K562 (cell line): ENCODE measurements at regions not wholly inside any gene's neighbourhood (a gene's known extent, or its start where the extent isn't known, plus 50 kb on each side); places are given as distances from the start of the nearest gene placed in this dataset.

Source experiments
- ATAC-seq: fragments of 200-7000 bp; cut with Tn5 transposase; 3 replicates; pipeline ENCODE4 v1.9.1; 2020; ENCODE audit warnings: moderate library complexity
- BruUV-seq: library from RNA; stranded (reverse); fragments of 400-500 nt; replicated peaks from 2 replicates; lab custom pipeline; 2021; lab: Mats Ljungman, UMichigan
- CTCF ChIA-PET: fragments of 300-600 bp; formaldehyde crosslinking; extraction: SDS; loops from one replicate; lab custom pipeline; 2021; ENCODE audit warnings: low intra/inter-chr PET ratio; lab: Yijun Ruan, JAX
- POLR2A ChIA-PET: fragments of 300-600, 350-650 bp; sonication (Branson Sonifier 250); formaldehyde crosslinking; extraction: SDS; loops from one replicate; lab custom pipeline; 2021; ENCODE audit warnings: antibody characterized with exemption, inconsistent platforms; lab: Yijun Ruan, JAX
- DNase-seq, 4 experiments: peaks; one replicate each; pipeline versions ENCODE4 v3.0.0 to v3.0.0-alpha.2; 2011 to 2018; ENCODE audit warnings: low spot score in 3 of 4, mixed read lengths in 3 of 4; ENCODE audit errors: extremely low read depth in 1 of 4
- FAIRE-seq: peaks from 2 replicates; lab custom pipeline; 2011; peaks lifted over from hg19 to GRCh38; lab: Jason Lieb, UNC
- H2AFZ ChIP-seq: 2 replicates; pipeline ENCODE4 v1.6.0; 2011; ENCODE audit warnings: low read depth, low read length, control low read depth, inconsistent platforms
- H3K27ac ChIP-seq: fragments of 200-600 bp; 3 replicates; pipeline ENCODE4 v1.8.0; 2011; ENCODE audit warnings: low read depth, mild to moderate bottlenecking, control low read depth, inconsistent platforms, low read length, moderate library complexity, mixed read lengths; ENCODE audit errors: extremely low read depth
- H3K27me3 ChIP-seq, 2 experiments: fragments of 300-600 bp in 1 of 2; 2 replicates in 1 of 2; 3 replicates in 1 of 2; pipeline versions ENCODE4 v1.6.0 to v1.8.0; 2011; ENCODE audit warnings: inconsistent platforms in 2 of 2, low read length in 2 of 2, mild to moderate bottlenecking in 1 of 2, mixed read lengths in 1 of 2, moderate library complexity in 1 of 2; ENCODE audit not compliant: control insufficient read depth in 2 of 2, insufficient read depth in 2 of 2
- H3K36me3 ChIP-seq: fragments of 300-600 bp; 3 replicates; pipeline ENCODE4 v1.8.0; 2011; ENCODE audit warnings: mild to moderate bottlenecking, low read length, inconsistent platforms; ENCODE audit not compliant: control insufficient read depth, insufficient read depth
- H3K4me1 ChIP-seq, 2 experiments: fragments of 200-600 bp in 1 of 2; replicated peaks in 1 of 2; 2 replicates in 1 of 2; 3 replicates in 1 of 2; pipeline versions ENCODE4 v1.5.1 to v1.8.0; 2011; ENCODE audit warnings: inconsistent platforms in 2 of 2, low read length in 2 of 2, mild to moderate bottlenecking in 1 of 2, mixed read lengths in 1 of 2, moderate library complexity in 1 of 2; ENCODE audit not compliant: control insufficient read depth in 2 of 2, insufficient read depth in 2 of 2
- H3K4me2 ChIP-seq: 2 replicates; pipeline ENCODE4 v1.6.1; 2011; ENCODE audit warnings: low read length, control low read depth, inconsistent platforms, mixed read lengths; ENCODE audit not compliant: insufficient read depth
- H3K4me3 ChIP-seq: fragments of 200-600 bp; sonication (generic), shearing (Covaris generic); 2 replicates; pipeline ENCODE4 v1.5.1; 2016; ENCODE audit warnings: control low read depth, inconsistent platforms
- H3K79me2 ChIP-seq: fragments of 200-600 bp; 3 replicates; pipeline ENCODE4 v1.8.0; 2011; ENCODE audit warnings: low read length, inconsistent platforms; ENCODE audit not compliant: control insufficient read depth, insufficient read depth
- H3K9ac ChIP-seq, 2 experiments: 2 replicates each; pipeline versions ENCODE4 v1.6.0 to v1.6.1; 2011; ENCODE audit warnings: low read depth in 2 of 2, low read length in 2 of 2, control low read depth in 1 of 2, inconsistent platforms in 1 of 2, mild to moderate bottlenecking in 1 of 2, mixed read lengths in 1 of 2; ENCODE audit not compliant: insufficient read depth in 1 of 2
- H3K9me1 ChIP-seq: one replicate; pipeline ENCODE4 v1.6.0; 2011; ENCODE audit warnings: inconsistent platforms, mild to moderate bottlenecking, low read length, moderate library complexity; ENCODE audit not compliant: control insufficient read depth, insufficient read depth
- H3K9me3 ChIP-seq: replicated peaks from 2 replicates; pipeline ENCODE4 v1.5.1; 2011; ENCODE audit warnings: low read depth, low read length, inconsistent platforms; ENCODE audit not compliant: control insufficient read depth, insufficient read depth
- H4K20me1 ChIP-seq: replicated peaks from 2 replicates; pipeline ENCODE4 v1.6.1; 2011; ENCODE audit warnings: low read length, inconsistent platforms, mixed read lengths; ENCODE audit not compliant: control insufficient read depth, insufficient read depth
- CTBP1 ChIP-seq: fragments of 450-650 bp; IDR thresholded peaks from 2 replicates; pipeline ENCODE4 v1.6.1; 2016; ENCODE audit warnings: borderline replicate concordance
- EZH2 ChIP-seq: IDR thresholded peaks from 2 replicates; pipeline ENCODE4 v1.6.1; 2012; ENCODE audit warnings: low read depth, mild to moderate bottlenecking, inconsistent platforms, low read length, borderline replicate concordance
- GTF2E2 ChIP-seq: fragments of 200-800 bp; sonication (Bioruptor generic); IDR thresholded peaks from 2 replicates; pipeline ENCODE4 v1.6.1; 2016; ENCODE audit warnings: missing genetic modification characterization, missing compliant biosample characterization
- HES1 ChIP-seq: fragments of 450-650 bp; IDR thresholded peaks from 2 replicates; pipeline ENCODE4 v1.6.1; 2016; ENCODE audit warnings: low read depth, mild to moderate bottlenecking, moderate library complexity
- IFI16 ChIP-seq: fragments of 250-450 bp; sonication (Bioruptor Pico); IDR thresholded peaks from 2 replicates; pipeline ENCODE4 v2.1.2; 2022; ENCODE audit warnings: mild to moderate bottlenecking, inconsistent platforms
- NFE2 ChIP-seq: IDR thresholded peaks from 2 replicates; pipeline ENCODE4 v1.6.1; 2014; ENCODE audit warnings: antibody characterized with exemption, low read depth
- RBM14 ChIP-seq: fragments of 200-400 bp; formaldehyde crosslinking; IDR thresholded peaks from 2 replicates; pipeline ENCODE4 v1.6.1; 2018; ENCODE audit warnings: low read depth, mild to moderate bottlenecking, low read length, moderate library complexity, borderline replicate concordance; ENCODE audit not compliant: insufficient read depth
- RFX1 ChIP-seq: fragments of 450-650 bp; IDR thresholded peaks from 2 replicates; pipeline ENCODE4 v1.6.1; 2016; ENCODE audit warnings: mild to moderate bottlenecking, moderate library complexity
- SAFB ChIP-seq: fragments of 200-400 bp; formaldehyde crosslinking; IDR thresholded peaks from 2 replicates; pipeline ENCODE4 v1.6.1; 2017; ENCODE audit warnings: low read depth, low read length, borderline replicate concordance
- STAT5B ChIP-seq: fragments of 250-450 bp; sonication (Bioruptor Pico); IDR thresholded peaks from 2 replicates; pipeline ENCODE4 v1.8.0; 2021; ENCODE audit warnings: mild to moderate bottlenecking, inconsistent platforms
- ZBTB11 ChIP-seq, 3 experiments: fragments of 200-800 bp in 1 of 3; fragments of 250-450 bp in 1 of 3; fragments of 450-650 bp in 1 of 3; sonication (Bioruptor Pico) in 1 of 3; sonication (Bioruptor generic) in 1 of 3; formaldehyde crosslinking in 1 of 3; IDR thresholded peaks; 2 replicates each; pipeline versions ENCODE4 v1.6.1 to v1.8.0; 2016 to 2022; ENCODE audit warnings: mild to moderate bottlenecking in 2 of 3, missing genetic modification characterization in 2 of 3, missing compliant biosample characterization in 1 of 3, moderate library complexity in 1 of 3
- ZNF174 ChIP-seq: fragments of 250-450 bp; sonication (Bioruptor Pico); IDR thresholded peaks from 2 replicates; pipeline ENCODE4 v1.4.0; 2020; ENCODE audit warnings: mild to moderate bottlenecking
- WGBS: fragments of 100-300 bp; shearing (Covaris generic); methylation state at CpG from one replicate; pipeline ENCODE4 v1.1.6; 2016; ENCODE audit warnings: low coverage, mixed read lengths; ENCODE audit not compliant: insufficient coverage; ENCODE audit errors: missing lambda C conversion rate; 5-methylcytosine and 5-hydroxymethylcytosine counted together
- in situ Hi-C: fragments of 300-500 bp; cut with MboI; formaldehyde crosslinking; loops from 4 replicates; pipeline ENCODE4 v1.15.0; 2018; ENCODE audit warnings: inconsistent platforms, mixed read lengths
- intact Hi-C: fragments of 100-400 bp; cut with micrococcal nuclease; formaldehyde crosslinking; loops from 2 replicates; pipeline ENCODE4 v1.14.2; 2022

DNA sequence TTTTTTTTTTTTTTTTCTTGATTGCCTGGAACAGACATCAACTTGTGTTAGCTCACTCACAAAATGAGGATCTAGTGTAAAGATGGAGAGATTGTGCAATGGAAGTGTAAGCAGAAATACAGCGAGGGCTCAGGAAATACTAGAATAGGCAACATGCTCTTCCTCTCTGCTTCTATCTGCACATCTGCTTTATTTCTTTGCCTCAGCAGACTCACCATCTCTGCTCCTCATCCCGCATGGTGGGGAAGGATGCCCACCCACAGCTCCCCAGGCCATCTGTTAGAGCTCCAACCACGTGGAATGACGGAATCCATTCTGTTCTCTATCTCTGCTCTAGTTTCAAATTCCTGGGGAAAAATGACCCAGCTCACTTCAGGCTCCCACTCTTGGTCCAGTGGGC, 128.0 kb upstream of the ADAMTS9 start:
- CTCF ChIA-PET = no interaction called here
- Histone ChIP-seq H3K9me1 (no peaks in the 10 kb centered on the region), H3K36me3 (no peaks in the 10 kb centered on the region), H4K20me1 (no peaks in the 10 kb centered on the region), H3K27ac (no peak overlapping the region), H2AFZ (no peak overlapping the region), H3K9ac (no peak overlapping the region), H3K4me1 (no peaks in the 10 kb centered on the region), H3K4me3 (no peak overlapping the region), H3K27me3 (0 out of 5 replicates have a peak, but pooled peaks cover 0 to 3% of the 10 kb centered on the region in 2 experiments), H3K9me3 (no peaks in the 10 kb centered on the region), H3K4me2 (no peak overlapping the region), H3K79me2 (no peaks in the 10 kb centered on the region)
- intact Hi-C loops (no loop called here), in situ Hi-C loops (no loop called here)
- no peak for TF ChIP-seq STAT5B
- no peak for TF ChIP-seq CTBP1
- TF ChIP-seq SAFB = no peak
- TF ChIP-seq GTF2E2 (tag) = no peak
- no peak for TF ChIP-seq NFE2
- 0% methylated on average over 4 of the region's 4 CpGs for WGBS
- no peak for ATAC-seq
- no peak for FAIRE-seq
- DNase-seq = no peak
- BruUV-seq = no TSS peak
- POLR2A ChIA-PET = interaction anchor here (0.6 kb wide), 1 partner anchor 471 kb away, joined by 3 read pairs; no protein-coding TSS in a partner anchor

DNA sequence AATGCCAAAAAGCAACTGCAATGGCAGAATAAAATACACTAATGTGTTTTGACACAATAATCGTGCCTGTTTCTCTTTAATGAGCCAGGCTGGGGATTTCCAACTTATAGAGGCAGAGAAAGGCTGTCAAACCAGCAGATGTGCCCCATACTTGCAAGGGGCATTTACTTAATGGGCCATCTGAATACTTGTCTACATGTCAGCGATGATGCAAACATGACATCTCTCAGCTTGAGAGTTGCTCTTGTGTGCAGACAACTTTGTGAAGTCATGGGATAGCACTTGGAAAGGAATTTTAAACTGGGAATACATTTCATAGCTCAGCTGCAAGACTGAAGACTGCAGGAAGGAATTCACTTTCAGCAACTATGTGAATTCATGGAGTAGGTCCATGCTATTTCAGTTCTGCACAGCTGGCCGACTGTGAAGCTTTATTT, 127.4 kb upstream of the ADAMTS9 start:
- Histone ChIP-seq H3K27me3 (0 out of 5 replicates have a peak, but pooled peaks cover 0 to 3% of the 10 kb centered on the region in 2 experiments), H4K20me1 (no peaks in the 10 kb centered on the region), H3K4me3 (no peak overlapping the region), H3K27ac (no peak overlapping the region), H2AFZ (no peak overlapping the region), H3K36me3 (no peaks in the 10 kb centered on the region), H3K9ac (no peak overlapping the region), H3K4me1 (no peaks in the 10 kb centered on the region), H3K9me1 (no peaks in the 10 kb centered on the region), H3K9me3 (no peaks in the 10 kb centered on the region), H3K4me2 (no peak overlapping the region), H3K79me2 (no peaks in the 10 kb centered on the region)
- no TSS peak for BruUV-seq
- in situ Hi-C loops (no loop called here), intact Hi-C loops (no loop called here)
- TF ChIP-seq HES1 = no peak
- no peak for TF ChIP-seq EZH2
- TF ChIP-seq IFI16 = no peak
- TF ChIP-seq ZBTB11 (CRISPR knock-in tag; IDR thresholded peaks at IDR 0.05) = peak in 1 of 3 experiments; percentile 79; a peak in 2 of 6 replicates
- no peak for TF ChIP-seq ZNF174 (CRISPR knock-in tag)
- TF ChIP-seq RFX1 = no peak
- TF ChIP-seq RBM14 = no peak
- no peak for DNase-seq
- ChIA-PET CTCF (no interaction called here), POLR2A (interaction anchor here (0.6 kb wide), 1 partner anchor 472 kb away, joined by 3 read pairs; no protein-coding TSS in a partner anchor)
- 0% methylated on average over 3 of the region's 3 CpGs for WGBS
- FAIRE-seq = no peak
- no peak for ATAC-seq
